ENCODE measurements at regions not wholly inside any gene's neighbourhood (a gene's known extent, or its start where the extent isn't known, plus 50 kb on each side); places are given as distances from the start of the nearest gene placed in this dataset.
"Not testable (repeated sequence)": the region's sequence is repeated elsewhere in the genome, so short reads cannot be mapped to it uniquely, and the experiment has no call there.

DNA sequence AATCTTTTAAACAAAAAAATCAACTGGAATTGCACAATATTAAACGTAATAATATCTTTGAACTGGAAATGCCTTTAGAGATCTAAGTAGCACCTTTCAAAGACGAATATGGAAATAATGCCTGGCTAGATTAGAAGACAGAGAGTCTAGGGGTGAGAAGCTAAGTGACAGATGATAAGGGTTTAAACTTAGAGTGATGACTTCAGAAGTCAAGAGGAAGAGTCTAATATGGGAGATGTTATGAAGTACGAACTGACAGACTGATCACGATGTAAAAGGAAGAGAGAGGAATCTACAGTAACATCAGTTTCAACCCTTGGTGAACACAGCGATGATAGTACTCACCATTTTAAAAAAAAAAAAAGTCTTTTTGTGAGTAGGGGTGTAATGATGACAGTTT lies 57.9 kb downstream of the HINT1 start:
- Histone ChIP-seq H3K27ac (no peak overlapping the region), H3K36me3 (no peaks in the 10 kb centered on the region), H3K27me3 (no peaks in the 10 kb centered on the region), H3K9me3 (no peaks in the 10 kb centered on the region), H3K4me3 (no peak overlapping the region), H3K4me1 (peaks cover 0 to 7% (median 0%) of the 10 kb centered on the region in 4 donors)
- TF ChIP-seq EP300 (IDR thresholded peaks at IDR 0.05) = no peak
- TF ChIP-seq, protein P1, sequence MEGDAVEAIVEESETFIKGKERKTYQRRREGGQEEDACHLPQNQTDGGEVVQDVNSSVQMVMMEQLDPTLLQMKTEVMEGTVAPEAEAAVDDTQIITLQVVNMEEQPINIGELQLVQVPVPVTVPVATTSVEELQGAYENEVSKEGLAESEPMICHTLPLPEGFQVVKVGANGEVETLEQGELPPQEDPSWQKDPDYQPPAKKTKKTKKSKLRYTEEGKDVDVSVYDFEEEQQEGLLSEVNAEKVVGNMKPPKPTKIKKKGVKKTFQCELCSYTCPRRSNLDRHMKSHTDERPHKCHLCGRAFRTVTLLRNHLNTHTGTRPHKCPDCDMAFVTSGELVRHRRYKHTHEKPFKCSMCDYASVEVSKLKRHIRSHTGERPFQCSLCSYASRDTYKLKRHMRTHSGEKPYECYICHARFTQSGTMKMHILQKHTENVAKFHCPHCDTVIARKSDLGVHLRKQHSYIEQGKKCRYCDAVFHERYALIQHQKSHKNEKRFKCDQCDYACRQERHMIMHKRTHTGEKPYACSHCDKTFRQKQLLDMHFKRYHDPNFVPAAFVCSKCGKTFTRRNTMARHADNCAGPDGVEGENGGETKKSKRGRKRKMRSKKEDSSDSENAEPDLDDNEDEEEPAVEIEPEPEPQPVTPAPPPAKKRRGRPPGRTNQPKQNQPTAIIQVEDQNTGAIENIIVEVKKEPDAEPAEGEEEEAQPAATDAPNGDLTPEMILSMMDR (IDR thresholded peaks at IDR 0.05) = no peak
- no peak for TF ChIP-seq POLR2A (IDR thresholded peaks at IDR 0.05)
- WGBS, 2 donors = 80 to 87% methylated on average over 5 of the region's 5 CpGs
- DNase-seq (ENCODE audit: low spot score in 2 of 2) = no peak

GRCh38 chr5:131104169-131104808 lies 60.8 kb downstream of the HINT1 start:
- WGBS, 2 donors = 71 to 73% methylated on average over 2 of the region's 2 CpGs

DNA sequence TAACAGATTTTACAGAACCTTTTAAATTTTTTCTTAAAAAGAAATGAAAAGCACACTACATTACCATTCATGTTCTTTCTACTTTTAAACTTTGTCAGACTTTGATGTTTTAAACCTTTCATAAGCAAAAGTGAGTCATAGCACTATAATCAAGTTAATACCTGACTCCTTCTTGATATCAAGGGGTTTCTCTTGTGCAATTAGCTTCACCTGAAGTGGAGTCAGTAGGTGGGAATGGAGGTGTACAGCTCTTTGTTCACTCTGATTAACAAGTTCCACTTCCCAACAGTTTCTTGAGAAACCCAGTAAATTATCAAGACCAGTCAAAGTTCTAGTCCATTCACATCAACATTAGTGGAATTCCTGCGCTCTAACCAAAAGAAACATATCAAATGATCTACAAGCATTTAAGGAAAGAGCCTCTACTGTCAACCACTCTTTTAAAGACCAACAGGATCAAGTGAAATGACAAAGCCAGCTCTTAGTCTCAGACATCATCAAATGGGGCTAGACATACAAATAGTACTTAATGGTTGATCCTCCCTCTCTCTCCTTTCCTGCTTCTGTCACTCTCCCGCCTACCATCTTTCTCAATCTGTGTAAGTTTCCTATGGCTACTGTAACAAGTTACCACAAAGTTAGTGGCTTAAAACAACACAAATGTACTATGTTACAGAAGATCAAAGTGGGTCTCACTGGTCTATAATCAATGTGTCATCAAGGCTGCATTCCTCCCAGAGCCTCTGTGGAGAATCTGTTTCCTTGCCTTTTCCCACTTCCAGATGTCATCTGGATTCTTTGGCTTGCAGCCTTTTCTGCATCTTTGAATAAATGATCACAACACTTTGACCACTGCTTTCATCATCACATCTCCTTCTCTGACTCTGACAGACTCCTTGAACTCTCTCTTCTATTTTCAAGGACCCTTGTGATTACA lies 68.0 kb downstream of the HINT1 start:
- Histone ChIP-seq H3K4me3 (no peak overlapping the region), H3K27me3 (no peaks in the 10 kb centered on the region), H3K36me3 (no peaks in the 10 kb centered on the region), H3K4me1 (no peaks in the 10 kb centered on the region), H3K27ac (no peak overlapping the region), H3K9me3 (peaks cover 0 to 6% (median 3%) of the 10 kb centered on the region in 4 donors)
- WGBS, 2 donors = 87 to 94% methylated on average over 2 of the region's 2 CpGs
- DNase-seq (ENCODE audit: low spot score in 2 of 2) = no peak
- TF ChIP-seq, protein P1 (IDR thresholded peaks at IDR 0.05) = no peak
- TF ChIP-seq EP300 (IDR thresholded peaks at IDR 0.05) (no peak), POLR2A (IDR thresholded peaks at IDR 0.05) (no peak)

More at GRCh38 chr5:131104169-131104808, 60.8 kb downstream of the HINT1 start:
- no peak overlapping the region for H3K27ac ChIP-seq
- TF ChIP-seq, protein P1 (IDR thresholded peaks at IDR 0.05) = no peak
- TF ChIP-seq EP300 (IDR thresholded peaks at IDR 0.05) (no peak), POLR2A (IDR thresholded peaks at IDR 0.05) (no peak)
- no peak for DNase-seq (ENCODE audit: low spot score in 2 of 2)
- H3K4me1 ChIP-seq = no peaks in the 10 kb centered on the region
- no peak overlapping the region for H3K4me3 ChIP-seq
- no peaks in the 10 kb centered on the region for H3K36me3 ChIP-seq
- no peaks in the 10 kb centered on the region for H3K9me3 ChIP-seq
- no peaks in the 10 kb centered on the region for H3K27me3 ChIP-seq

- H3K4me3 ChIP-seq; H3K36me3 ChIP-seq; H3K9me3 ChIP-seq; H3K27ac ChIP-seq; H3K27me3 ChIP-seq; H3K4me1 ChIP-seq; DNase-seq (ENCODE audit: low spot score in 2 of 2): not testable (repeated sequence)
- 80 to 97% methylated on average over 4 of the region's 4 CpGs for WGBS, 2 donors
These were observed 69.5 kb downstream of the HINT1 start for GRCh38 chr5:131095561-131095960.

DNA sequence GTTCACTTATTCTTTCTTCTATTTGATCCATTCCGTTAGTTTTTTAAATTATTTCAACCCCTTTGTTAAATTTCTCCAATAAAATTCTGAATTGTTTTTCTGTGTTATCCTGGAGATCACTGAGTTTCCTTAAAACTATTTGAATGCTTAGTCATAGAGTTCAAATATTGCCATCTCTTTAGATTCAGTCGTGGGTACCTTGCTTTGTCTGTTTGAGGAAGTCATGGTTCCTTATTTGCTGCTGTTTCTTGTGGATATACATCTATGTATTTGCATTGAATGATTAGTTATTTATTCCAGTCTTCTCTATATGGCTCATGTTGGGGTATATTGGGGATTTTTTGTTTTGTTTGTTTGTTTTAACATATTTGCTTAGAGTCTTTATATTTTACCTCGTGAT lies 80.6 kb downstream of the HINT1 start:
- peaks cover 0 to 4% (median 0%) of the 10 kb centered on the region in 4 donors for H3K4me1 ChIP-seq
- no peak for DNase-seq (ENCODE audit: low spot score in 2 of 2)
- 78 to 81% methylated on average over 3 of the region's 3 CpGs for WGBS, 2 donors
- TF ChIP-seq EP300 (IDR thresholded peaks at IDR 0.05) (no peak), POLR2A (IDR thresholded peaks at IDR 0.05) (no peak)
- TF ChIP-seq, protein P1 (IDR thresholded peaks at IDR 0.05) = no peak
- no peak overlapping the region for H3K27ac ChIP-seq
- peaks cover 0 to 11% (median 0%) of the 10 kb centered on the region in 4 donors for H3K9me3 ChIP-seq
- H3K4me3 ChIP-seq = no peak overlapping the region
- H3K27me3 ChIP-seq = no peaks in the 10 kb centered on the region
- H3K36me3 ChIP-seq = no peaks in the 10 kb centered on the region
